ENCODE measurements at regions not wholly inside any gene's neighbourhood (a gene's known extent, or its start where the extent isn't known, plus 50 kb on each side); places are given as distances from the start of the nearest gene placed in this dataset.

- TF ChIP-seq EZH2 (IDR thresholded peaks at IDR 0.05; ENCODE audit: low read length) (no peak), CTCF (optimal IDR thresholded peaks at IDR 0.05 in 1 of 3, IDR thresholded peaks at IDR 0.05 in 1 of 3, conservative IDR thresholded peaks at IDR 0.05 in 1 of 3; ENCODE audit: extremely low read depth in 1 of 3, insufficient read depth in 2 of 3, low read length in 3 of 3) (no peak)
- dilution Hi-C loops (cut with MboI; ENCODE audit: extremely low pct_ligation_motif_present, low sequenced_read_pairs), result no loop called here
These were observed 142.3 kb upstream of the TSC22D1 start for GRCh38 chr13:44718467-44718866.

GRCh38 chr13:44715287-44716230, 139.4 kb upstream of the TSC22D1 start:
- no peaks in the 10 kb centered on the region for H3K36me3 ChIP-seq (ENCODE audit: control insufficient read depth in 2 of 2, extremely low read depth in 1 of 2, insufficient read depth in 2 of 2, low read length in 2 of 2)
- no peaks in the 10 kb centered on the region for H3K27me3 ChIP-seq (ENCODE audit: control insufficient read depth, extremely low read depth, insufficient read depth, low read length)
- no peaks in the 10 kb centered on the region for H3K9me3 ChIP-seq (ENCODE audit: control insufficient read depth, low read depth, low read length)
- TF ChIP-seq CTCF (optimal IDR thresholded peaks at IDR 0.05 in 1 of 3, IDR thresholded peaks at IDR 0.05 in 1 of 3, conservative IDR thresholded peaks at IDR 0.05 in 1 of 3; ENCODE audit: extremely low read depth in 1 of 3, insufficient read depth in 2 of 3, low read length in 3 of 3), result no peak
- no peak for TF ChIP-seq EZH2 (IDR thresholded peaks at IDR 0.05; ENCODE audit: low read length)
- no peaks in the 10 kb centered on the region for H4K20me1 ChIP-seq (ENCODE audit: control insufficient read depth, extremely low read depth, insufficient read depth, low read length)
- dilution Hi-C loops (cut with MboI; ENCODE audit: extremely low pct_ligation_motif_present, low sequenced_read_pairs), result no loop called here
- FAIRE-seq (peak; percentile 60), DNase-seq (ENCODE audit: low read depth, low spot score) (no peak)
- H3K4me3 ChIP-seq (ENCODE audit: control insufficient read depth in 2 of 3, extremely low read depth in 1 of 3, insufficient read depth in 2 of 3, low read depth in 1 of 3, low read length in 3 of 3), result no peak overlapping the region
- no peaks in the 10 kb centered on the region for H3K79me2 ChIP-seq (ENCODE audit: control insufficient read depth, insufficient read depth, low read length)
- peak overlapping the region; percentile 28 for H2AFZ ChIP-seq (ENCODE audit: control insufficient read depth, low read length)
- H3K9ac ChIP-seq (ENCODE audit: control insufficient read depth, extremely low read depth, insufficient read depth, low read length), result no peak overlapping the region
- H3K9me1 ChIP-seq (ENCODE audit: control insufficient read depth, extremely low read depth, insufficient read depth, low read length), result no peaks in the 10 kb centered on the region
- H3K4me2 ChIP-seq (ENCODE audit: control insufficient read depth, extremely low read depth, insufficient read depth, low read depth, low read length), result peak overlapping the region; percentile 4
- H3K4me1 ChIP-seq (ENCODE audit: control insufficient read depth, extremely low read depth, insufficient read depth, low read length), result peaks cover 49% of the 10 kb centered on the region
- peak overlapping the region; percentile 56 for H3K27ac ChIP-seq (ENCODE audit: control insufficient read depth, insufficient read depth, low read length)

More at GRCh38 chr13:44718467-44718866, 142.3 kb upstream of the TSC22D1 start:
- Histone ChIP-seq H3K9ac (ENCODE audit: control insufficient read depth, extremely low read depth, insufficient read depth, low read length) (no peak overlapping the region), H2AFZ (ENCODE audit: control insufficient read depth, low read length) (no peak overlapping the region), H3K4me3 (ENCODE audit: control insufficient read depth in 2 of 3, extremely low read depth in 1 of 3, insufficient read depth in 2 of 3, low read depth in 1 of 3, low read length in 3 of 3) (no peak overlapping the region), H3K9me1 (ENCODE audit: control insufficient read depth, extremely low read depth, insufficient read depth, low read length) (no peaks in the 10 kb centered on the region), H3K79me2 (ENCODE audit: control insufficient read depth, insufficient read depth, low read length) (no peaks in the 10 kb centered on the region), H4K20me1 (ENCODE audit: control insufficient read depth, extremely low read depth, insufficient read depth, low read length) (no peaks in the 10 kb centered on the region), H3K4me1 (ENCODE audit: control insufficient read depth, extremely low read depth, insufficient read depth, low read length) (peaks cover 31% of the 10 kb centered on the region), H3K27ac (ENCODE audit: control insufficient read depth, insufficient read depth, low read length) (no peak overlapping the region), H3K9me3 (ENCODE audit: control insufficient read depth, low read depth, low read length) (no peaks in the 10 kb centered on the region), H3K36me3 (ENCODE audit: control insufficient read depth in 2 of 2, extremely low read depth in 1 of 2, insufficient read depth in 2 of 2, low read length in 2 of 2) (no peaks in the 10 kb centered on the region), H3K4me2 (ENCODE audit: control insufficient read depth, extremely low read depth, insufficient read depth, low read depth, low read length) (no peak overlapping the region), H3K27me3 (ENCODE audit: control insufficient read depth, extremely low read depth, insufficient read depth, low read length) (no peaks in the 10 kb centered on the region)
- peak; percentile 34 for FAIRE-seq
- no peak for DNase-seq (ENCODE audit: low read depth, low spot score)

All from keratinocyte (primary cell).